ENCODE measurements at regions not wholly inside any gene's neighbourhood (a gene's known extent, or its start where the extent isn't known, plus 50 kb on each side); places are given as distances from the start of the nearest gene placed in this dataset.

GRCh38 chr1:56218023-56218422 lies 361.3 kb downstream of the PLPP3 start:
- H3K27ac ChIP-seq, result no peak overlapping the region
- H3K9me3 ChIP-seq, result no peaks in the 10 kb centered on the region
- intact Hi-C loops (cut with DNase I), result no loop called here
- H3K4me3 ChIP-seq, result no peak overlapping the region
- no peaks in the 10 kb centered on the region for H3K4me1 ChIP-seq (replicated peaks)
- no peaks in the 10 kb centered on the region for H3K27me3 ChIP-seq (replicated peaks; ENCODE audit: insufficient read depth)
- no peak for DNase-seq (ENCODE audit: low spot score)
- no peak for TF ChIP-seq POLR2AphosphoS5 (IDR thresholded peaks at IDR 0.05)
- no peak for TF ChIP-seq POLR2A (IDR thresholded peaks at IDR 0.05)
- TF ChIP-seq CTCF (IDR thresholded peaks at IDR 0.05), result no peak
- 80% methylated on average over 4 of the region's 4 CpGs for WGBS
- H3K36me3 ChIP-seq, result no peaks in the 10 kb centered on the region

GRCh38 chr1:56216218-56216617 lies 363.1 kb downstream of the PLPP3 start:
- no peak for DNase-seq (ENCODE audit: low spot score)
- Histone ChIP-seq H3K36me3 (no peaks in the 10 kb centered on the region), H3K9me3 (no peaks in the 10 kb centered on the region), H3K4me3 (no peak overlapping the region), H3K27me3 (replicated peaks; ENCODE audit: insufficient read depth) (no peaks in the 10 kb centered on the region), H3K4me1 (replicated peaks) (no peaks in the 10 kb centered on the region), H3K27ac (no peak overlapping the region)
- TF ChIP-seq POLR2A (IDR thresholded peaks at IDR 0.05) (no peak), POLR2AphosphoS5 (IDR thresholded peaks at IDR 0.05) (no peak), CTCF (IDR thresholded peaks at IDR 0.05) (no peak)
- intact Hi-C loops (cut with DNase I), result no loop called here
- 42% methylated on average over 4 of the region's 4 CpGs for WGBS

- Histone ChIP-seq H3K27me3 (replicated peaks; ENCODE audit: insufficient read depth) (no peaks in the 10 kb centered on the region), H3K36me3 (no peaks in the 10 kb centered on the region), H3K4me1 (replicated peaks) (no peaks in the 10 kb centered on the region), H3K27ac (no peak overlapping the region), H3K9me3 (no peaks in the 10 kb centered on the region), H3K4me3 (no peak overlapping the region)
- WGBS, result 87% methylated on average over 4 of the region's 4 CpGs
- DNase-seq (ENCODE audit: low spot score), result no peak
- TF ChIP-seq POLR2AphosphoS5 (IDR thresholded peaks at IDR 0.05) (no peak), POLR2A (IDR thresholded peaks at IDR 0.05) (no peak), CTCF (IDR thresholded peaks at IDR 0.05) (no peak)
- intact Hi-C loops (cut with DNase I), result no loop called here
Measured at GRCh38 chr1:56215771-56216170, 363.6 kb downstream of the PLPP3 start.

GRCh38 chr1:56215086-56215485 lies 364.3 kb downstream of the PLPP3 start:
- H3K4me1 ChIP-seq (replicated peaks), result no peaks in the 10 kb centered on the region
- no peak for TF ChIP-seq POLR2AphosphoS5 (IDR thresholded peaks at IDR 0.05)
- no peak for TF ChIP-seq POLR2A (IDR thresholded peaks at IDR 0.05)
- TF ChIP-seq CTCF (IDR thresholded peaks at IDR 0.05), result no peak
- no peaks in the 10 kb centered on the region for H3K36me3 ChIP-seq
- WGBS, result 72% methylated on average over 3 of the region's 3 CpGs
- H3K27ac ChIP-seq, result no peak overlapping the region
- no peaks in the 10 kb centered on the region for H3K9me3 ChIP-seq
- intact Hi-C loops (cut with DNase I), result no loop called here
- DNase-seq (ENCODE audit: low spot score), result no peak
- H3K27me3 ChIP-seq (replicated peaks; ENCODE audit: insufficient read depth), result no peaks in the 10 kb centered on the region
- no peak overlapping the region for H3K4me3 ChIP-seq

GRCh38 chr1:56213068-56213467 lies 366.3 kb downstream of the PLPP3 start:
- no peak for TF ChIP-seq CTCF (IDR thresholded peaks at IDR 0.05)
- TF ChIP-seq POLR2A (IDR thresholded peaks at IDR 0.05), result no peak
- no peak for TF ChIP-seq POLR2AphosphoS5 (IDR thresholded peaks at IDR 0.05)
- Histone ChIP-seq H3K27ac (no peak overlapping the region), H3K4me3 (no peak overlapping the region), H3K36me3 (no peaks in the 10 kb centered on the region), H3K27me3 (replicated peaks; ENCODE audit: insufficient read depth) (no peaks in the 10 kb centered on the region), H3K4me1 (replicated peaks) (no peaks in the 10 kb centered on the region), H3K9me3 (no peaks in the 10 kb centered on the region)
- no peak for DNase-seq (ENCODE audit: low spot score)
- intact Hi-C loops (cut with DNase I), result no loop called here

Data from prostate gland (tissue), 2 donors.